Cerebellar cortex (tissue), 1 donor: ENCODE measurements at regions not wholly inside any gene's neighbourhood (a gene's known extent, or its start where the extent isn't known, plus 50 kb on each side); places are given as distances from the start of the nearest gene placed in this dataset.
"Not testable (repeated sequence)": the region's sequence is repeated elsewhere in the genome, so short reads cannot be mapped to it uniquely, and the experiment has no call there.

Source experiments
- DNase-seq: peaks from one replicate; pipeline ENCODE4 v3.0.0-alpha.2; 2015; ENCODE audit warnings: low spot score

DNA sequence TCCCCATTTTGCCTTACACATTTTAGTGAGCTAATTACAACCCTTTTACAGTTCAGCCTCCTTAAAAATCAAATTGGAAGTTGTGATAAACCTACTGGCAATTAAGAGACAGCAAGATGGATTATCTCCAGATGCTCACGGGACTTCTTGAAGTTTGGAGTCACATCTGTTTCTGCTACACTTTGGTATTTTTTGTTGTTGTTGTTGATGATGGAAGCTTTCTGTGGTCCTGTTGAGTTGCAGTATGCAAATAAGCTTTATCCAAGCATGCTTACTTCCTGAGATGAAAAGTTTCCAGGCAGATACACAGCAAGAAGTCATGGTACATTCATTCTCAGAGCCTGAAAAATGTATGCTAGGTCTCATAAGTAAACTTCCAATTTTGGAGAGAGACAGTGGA lies 670.0 kb upstream of the AMOT start:
- DNase-seq: no peak

DNA sequence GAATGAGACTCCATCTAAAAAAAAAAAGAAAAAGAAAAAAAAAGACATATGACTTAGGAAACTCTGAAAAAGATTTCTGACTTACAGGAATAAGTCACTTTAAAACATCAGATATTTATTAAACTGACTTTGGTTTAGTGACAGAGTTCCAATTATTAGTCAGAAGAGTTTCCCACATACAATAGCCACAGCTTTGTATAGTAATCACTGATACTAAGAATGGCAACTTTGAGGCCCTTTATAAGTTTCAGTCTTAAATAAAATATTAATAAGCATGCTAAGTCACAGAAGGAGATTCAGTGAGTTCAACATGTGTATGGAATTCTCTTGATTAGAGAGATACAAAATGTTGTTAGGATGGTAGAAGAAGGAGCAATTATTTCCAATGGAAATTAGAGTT lies 652.3 kb upstream of the AMOT start:
- DNase-seq: no peak

DNA sequence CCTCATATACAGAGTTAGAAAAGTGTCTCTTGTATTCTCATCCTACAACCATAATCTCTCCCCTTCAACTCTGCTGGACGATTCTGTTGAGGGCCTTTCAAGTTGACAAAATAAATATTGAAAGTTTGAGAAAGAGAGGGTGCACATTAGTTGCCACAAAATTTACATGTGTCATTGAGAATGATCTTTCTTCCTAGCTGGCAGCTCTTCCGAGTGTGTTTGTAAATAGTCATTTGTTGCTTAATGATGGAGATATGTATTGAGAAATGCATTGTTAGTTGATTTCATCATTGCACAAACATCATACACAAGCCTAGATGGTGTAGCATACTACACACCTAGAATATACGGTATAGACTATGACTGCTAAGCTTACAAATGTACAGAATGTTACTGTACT lies 632.8 kb upstream of the AMOT start:
- no peak for DNase-seq

DNA sequence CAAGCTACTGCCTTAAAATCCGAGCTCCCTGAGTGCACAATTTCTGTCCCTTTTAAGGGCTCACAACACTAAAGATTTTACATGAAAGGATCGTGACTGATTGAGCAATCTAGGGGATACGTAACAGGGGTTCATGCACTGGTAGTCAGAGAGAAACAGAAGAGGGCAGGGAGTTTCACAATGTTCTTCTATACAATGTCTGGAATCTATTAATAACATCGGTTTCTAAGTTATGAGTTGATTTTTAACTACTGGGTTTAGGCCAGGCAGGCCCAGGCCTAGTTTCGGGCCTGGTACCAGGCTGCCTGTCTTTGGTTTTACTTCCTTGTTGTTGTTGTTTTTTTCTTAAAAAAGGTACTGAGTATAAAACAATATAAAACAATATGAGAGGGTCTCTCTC lies 632.4 kb upstream of the AMOT start:
- not testable (repeated sequence) for DNase-seq

DNA sequence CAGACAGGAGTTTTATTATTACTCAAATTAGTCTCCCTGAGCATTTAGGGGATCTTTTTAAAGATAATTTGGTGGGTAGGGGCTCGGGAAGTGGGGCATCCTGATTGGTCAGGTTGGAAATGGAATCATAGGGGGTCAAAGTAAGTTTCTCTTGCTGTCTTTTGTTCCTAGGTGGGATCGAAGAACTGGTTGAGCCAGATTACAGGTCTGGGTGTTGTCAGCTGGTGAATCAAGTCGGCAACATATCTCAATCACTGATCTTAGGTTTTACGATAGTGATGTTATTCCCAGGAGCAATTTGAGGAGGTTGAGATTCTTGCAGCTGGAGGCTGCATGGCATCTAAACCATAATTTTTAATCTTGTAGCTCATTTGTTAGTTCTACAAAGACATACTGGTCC lies 629.5 kb upstream of the AMOT start:
- DNase-seq: no peak

DNA sequence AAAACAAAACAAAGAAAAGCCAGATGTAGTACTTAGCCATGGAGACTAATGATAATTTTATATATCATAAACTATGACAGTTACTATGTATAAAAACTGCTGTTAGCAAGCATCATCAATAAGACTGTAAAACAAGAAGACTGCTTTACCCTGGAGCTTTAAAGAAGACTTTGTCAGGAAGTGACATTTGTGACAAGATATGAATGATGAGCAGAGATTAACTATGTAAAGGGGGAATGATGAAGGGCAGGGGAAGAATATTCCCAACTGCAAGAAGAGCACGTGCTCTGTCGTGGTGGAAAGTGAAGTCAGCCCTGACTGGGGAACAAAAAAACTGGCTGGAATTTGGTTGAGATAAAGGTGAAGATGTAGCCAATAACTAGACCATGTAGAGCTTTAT lies 617.1 kb upstream of the AMOT start:
- no peak for DNase-seq

DNA sequence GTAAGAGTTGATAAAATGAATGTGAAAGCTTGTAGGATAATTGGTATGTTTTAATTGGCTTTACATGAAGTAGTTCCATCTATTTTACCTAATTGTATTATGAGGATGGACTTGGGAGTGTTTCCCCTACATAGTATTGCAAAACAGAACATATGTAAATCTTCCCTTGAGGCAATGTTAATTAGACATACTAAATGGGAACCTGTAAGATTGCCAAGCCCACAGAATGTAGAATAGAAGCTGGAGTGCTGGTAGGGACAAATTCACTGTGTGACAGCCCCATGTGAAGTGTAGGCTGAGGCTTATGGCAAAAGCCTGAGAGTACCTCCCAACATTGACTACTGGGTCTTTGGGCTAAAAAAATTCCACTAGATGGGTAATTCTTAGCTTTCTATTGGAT lies 615.0 kb upstream of the AMOT start:
- DNase-seq: no peak

DNA sequence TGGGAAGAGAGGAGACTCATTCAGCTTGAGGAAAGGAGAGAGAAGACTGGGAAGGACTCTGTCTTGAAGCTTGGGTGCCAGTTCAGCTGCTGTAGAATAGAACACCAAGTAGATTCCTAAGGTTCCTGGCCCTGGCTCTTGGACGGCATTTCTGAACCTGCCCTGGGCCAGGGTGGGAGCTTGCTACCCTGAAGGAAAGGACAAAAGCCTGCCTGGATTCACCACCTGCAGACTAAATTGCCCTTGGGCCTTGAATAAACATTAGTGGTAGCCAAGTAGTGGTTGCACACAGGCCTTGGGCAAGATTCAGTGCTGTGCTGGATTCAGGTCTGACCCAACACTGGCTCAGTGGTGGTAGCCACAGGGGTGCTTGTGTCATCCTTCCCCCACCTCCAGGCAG lies 588.4 kb upstream of the AMOT start:
- DNase-seq: no peak

DNA sequence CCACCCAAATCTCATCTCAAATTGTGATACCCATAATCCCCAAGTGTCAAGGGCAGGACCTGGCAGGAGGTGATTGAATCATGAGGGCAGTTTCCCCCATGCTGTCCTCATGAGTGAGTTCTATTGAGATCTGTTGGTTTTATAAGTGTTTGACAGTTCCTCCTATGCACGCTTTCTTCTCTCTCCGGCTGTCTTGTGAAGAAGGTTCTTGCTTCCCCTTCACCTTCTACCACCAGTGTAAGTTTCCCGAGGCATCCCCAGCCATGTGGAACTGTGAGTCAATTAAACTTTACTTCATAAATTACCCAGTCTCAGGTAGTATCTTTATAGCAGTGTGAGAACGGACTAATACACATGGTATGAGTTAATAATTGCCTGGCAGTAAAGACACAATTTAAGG lies 581.7 kb upstream of the AMOT start:
- no peak for DNase-seq

DNA sequence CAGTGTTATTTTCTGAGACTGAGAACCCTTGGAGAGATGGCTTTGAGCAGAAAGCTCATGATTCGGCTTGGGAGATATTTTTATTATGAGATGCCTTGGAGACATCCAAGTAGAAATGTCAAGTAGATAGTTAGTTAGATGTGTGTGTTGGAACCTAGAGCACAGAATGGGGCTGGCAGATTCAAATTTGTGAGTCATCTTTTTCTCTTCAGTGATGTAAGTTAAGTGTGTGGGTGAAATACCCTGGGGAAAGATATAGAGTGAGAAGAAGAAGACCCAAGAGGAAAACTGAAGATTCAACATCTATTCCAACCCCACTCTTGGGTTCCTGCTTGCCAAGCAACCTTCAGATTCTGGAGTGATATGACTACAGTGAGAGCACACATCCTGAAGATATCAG lies 580.8 kb upstream of the AMOT start:
- DNase-seq: no peak

DNA sequence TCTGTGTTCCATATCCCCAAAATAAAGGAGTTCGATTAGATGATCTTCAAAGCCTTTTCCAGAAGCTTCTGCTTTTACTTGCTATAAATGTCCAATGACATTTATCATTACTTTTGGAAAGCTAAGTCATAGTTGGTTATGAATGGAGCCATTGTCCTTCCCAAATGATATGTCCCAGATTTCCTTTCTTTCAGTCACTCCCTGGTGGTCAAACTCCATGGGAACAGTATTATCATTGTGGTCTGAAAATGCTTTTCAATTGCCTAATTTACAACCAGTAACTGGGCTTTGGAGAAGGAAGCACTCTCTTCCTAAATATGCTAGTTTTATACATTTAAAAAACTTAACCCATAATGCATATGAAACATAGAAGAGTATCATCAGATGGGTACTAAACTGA lies 571.5 kb upstream of the AMOT start:
- no peak for DNase-seq

DNA sequence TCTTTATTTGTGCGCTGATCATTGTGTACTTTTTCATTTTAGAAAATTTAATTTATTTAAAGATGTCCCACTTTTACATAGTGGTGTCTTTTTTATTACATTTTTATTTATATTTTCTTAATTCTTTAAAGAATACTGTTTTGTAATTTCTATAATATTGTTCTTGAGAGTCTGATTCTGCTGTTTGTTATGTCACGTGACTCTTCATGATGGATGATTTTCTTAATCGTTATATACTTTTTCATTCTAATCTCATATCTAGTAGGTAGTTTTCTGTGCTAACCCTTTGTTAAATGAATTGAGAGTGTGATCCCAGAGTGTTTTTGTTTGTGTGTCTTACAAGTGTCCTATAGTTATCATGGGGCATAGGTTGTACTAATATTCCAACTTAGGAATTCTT lies 568.2 kb upstream of the AMOT start:
- DNase-seq: no peak

DNA sequence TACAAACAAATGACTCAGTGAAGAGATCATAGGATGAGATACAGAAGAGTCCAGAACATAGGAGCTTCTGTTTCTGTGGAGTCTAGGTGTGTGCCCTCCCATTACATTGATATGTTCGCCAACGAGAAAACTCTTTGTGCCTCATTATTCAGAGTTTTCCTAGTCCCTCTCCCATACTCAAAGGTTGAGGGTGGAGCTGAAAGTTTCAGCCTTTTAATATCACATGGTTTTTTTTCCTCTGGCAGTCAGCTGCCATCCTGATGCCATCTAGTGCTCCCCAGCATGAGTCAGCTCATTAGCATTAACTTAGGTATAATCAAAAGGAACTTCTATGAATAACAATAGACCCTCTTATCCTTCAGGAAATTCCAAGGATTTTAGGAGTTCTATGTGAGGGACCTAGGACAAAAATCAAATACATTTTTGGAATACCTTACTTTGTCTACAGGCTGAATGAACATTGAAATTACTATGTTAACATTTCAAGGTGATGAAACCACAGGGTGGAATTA lies 559.6 kb upstream of the AMOT start:
- DNase-seq: no peak

DNA sequence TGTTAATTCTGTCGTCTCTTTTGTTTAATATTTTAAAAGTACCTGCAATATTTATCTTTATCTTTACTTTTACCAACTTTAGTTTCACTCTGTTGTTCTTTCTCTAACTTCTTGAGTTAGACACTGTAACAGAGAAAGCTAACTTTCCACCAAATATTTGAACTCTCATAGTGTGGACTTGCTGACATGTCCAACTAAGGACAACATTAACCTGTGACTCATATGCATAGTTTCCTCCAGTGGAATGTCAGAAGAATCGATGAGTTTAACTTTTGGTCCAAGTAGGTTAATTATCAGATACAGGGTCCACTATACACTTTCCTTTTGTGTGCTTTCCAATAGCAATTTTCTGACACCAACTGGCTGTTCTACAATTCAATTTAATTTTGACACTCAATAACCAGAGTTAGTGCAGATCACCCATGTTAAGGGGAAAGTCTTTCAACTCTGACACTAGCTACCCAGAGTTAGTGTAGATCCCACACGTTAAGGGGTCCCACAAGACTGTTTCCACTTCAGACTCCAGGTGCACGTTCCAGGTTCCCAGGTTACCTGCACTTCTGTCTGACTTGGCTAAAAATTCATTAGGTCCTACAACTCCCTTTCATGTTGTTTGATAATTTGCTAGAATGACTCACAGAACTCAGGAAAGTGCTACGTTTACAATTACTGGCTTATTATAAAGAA lies 559.0 kb upstream of the AMOT start:
- DNase-seq: no peak

DNA sequence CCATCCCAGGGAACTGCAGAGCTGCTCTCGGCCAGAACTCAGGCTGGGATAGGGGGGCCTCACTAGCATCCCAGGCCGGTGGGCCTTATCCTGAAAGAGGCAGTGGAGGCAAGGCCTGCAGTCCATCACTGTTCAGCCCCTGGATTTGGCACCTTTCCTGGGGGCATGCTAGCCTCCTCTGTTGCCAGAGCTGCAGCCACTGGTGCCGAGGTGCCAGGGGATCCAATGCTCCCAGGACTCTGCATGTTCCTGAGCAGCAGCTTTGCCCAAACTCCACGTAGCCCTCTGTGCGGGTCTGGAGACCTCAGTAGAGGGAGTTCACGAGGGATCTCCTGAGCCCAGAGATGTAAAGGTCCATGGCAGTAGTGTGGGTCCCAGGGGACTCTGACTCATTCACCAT lies 551.7 kb upstream of the AMOT start:
- DNase-seq: no peak

DNA sequence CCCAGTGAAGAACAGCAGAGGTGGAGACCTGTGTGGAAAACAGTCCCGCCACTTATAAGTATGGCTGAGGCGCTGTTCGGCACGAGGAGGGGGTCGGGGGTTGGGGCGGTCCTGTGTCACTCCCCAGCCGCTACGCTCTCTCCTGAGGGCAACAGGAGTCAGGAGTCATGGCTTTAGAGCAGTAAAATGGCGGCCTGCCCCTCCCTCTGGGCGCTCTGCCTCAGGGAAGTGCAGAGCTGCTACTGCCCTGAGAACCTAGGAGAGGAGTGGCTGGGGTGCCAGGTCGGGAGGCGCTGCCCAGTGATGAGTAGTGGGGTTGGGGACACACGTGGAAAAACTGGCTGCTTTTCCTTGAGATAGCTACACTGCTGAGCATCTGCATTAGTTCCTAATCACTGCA lies 551.2 kb upstream of the AMOT start:
- no peak for DNase-seq

DNA sequence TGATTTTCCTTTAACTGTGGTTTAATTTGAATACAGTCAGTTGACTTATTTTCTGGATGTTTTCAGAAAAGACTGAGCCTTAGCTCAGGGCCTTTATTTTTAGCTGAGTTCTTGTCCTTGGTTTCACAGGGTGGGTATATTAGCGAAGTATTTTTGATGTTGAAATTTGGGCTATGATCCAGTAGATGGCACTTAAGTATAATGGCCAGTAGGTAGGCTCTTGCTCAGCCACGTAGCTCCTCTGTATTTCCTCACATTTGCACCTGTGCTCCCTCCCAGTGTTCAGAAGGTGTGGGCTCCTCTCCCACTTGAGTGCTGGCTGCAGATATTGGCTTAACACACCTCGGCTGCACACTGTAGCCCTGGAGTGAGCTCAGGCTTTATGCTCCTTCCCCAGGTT lies 549.9 kb upstream of the AMOT start:
- no peak for DNase-seq

DNA sequence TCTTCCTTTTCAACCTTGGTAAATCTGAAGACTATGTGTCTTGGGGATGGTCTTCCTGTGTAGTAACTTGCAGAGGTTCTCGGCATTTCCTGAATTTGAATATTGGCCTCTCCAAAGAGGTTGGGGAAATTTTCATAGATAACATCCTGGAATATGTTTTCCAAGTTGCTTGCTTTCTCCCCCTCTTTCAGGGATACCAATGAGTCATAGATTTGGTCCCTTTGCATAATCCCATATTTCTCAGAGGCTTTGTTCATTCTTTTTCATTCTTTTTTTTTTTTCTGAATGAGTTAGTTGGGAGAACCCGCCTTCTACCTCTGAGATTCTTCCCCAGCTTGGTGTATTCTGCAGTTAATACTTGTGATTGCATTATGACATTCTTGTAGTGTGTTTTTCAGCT lies 549.2 kb upstream of the AMOT start:
- DNase-seq: no peak

DNA sequence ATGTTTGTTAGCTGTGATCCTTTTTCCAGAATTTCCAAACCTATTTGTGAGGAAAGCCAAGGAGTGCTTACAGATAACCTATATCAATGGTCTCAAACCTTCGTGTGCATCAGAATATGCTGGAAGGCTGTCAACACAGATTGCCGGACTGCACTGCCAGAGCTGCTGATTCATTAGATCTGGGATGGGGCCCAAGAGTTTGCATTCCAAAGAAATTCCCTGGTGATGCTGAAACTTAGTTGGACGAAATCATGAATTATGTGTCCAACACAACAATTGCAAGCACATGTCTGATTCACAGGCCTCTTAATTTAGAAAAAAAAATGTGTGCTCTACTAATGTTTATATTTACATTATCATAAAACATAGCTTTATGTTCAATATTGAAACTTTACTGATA lies 544.0 kb upstream of the AMOT start:
- DNase-seq: no peak

DNA sequence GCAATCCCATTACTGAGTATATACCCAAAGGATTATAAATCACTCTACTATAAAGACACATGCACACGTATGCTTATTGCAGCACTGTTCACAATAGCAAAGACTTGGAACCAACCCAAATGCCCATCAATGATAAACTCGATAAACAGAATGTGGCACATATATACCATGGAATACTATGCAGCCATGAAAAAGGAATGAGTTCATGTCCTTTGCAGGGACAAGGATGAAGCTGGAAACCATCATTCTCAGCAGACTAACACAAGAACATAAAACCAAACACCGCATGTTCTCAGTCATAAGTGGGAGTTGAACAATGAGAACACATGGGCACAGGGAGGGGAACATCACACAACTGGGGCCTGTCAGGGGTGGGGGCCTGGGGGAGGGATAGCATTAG lies 532.8 kb upstream of the AMOT start:
- DNase-seq: not testable (repeated sequence)

DNA sequence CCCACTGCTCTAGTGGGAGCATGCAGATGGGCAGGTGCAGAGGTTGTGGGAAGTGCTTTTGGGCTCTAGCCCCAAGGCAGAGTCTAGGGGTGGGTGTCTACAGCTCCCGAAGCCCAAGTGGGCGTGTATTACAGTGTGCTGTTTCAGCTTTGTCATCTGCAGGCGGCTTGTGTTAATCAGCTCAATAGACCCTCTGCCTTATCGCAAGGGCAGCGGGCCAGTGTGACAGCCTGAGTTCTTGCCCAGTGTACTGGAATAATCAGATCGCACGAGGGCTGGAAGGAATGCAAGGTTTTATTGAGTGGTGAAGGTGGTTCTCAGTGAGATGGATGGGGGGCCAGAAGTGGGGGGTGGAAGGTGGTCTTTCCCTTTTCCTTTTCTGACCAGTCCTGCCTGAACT lies 529.4 kb upstream of the AMOT start:
- DNase-seq: no peak

DNA sequence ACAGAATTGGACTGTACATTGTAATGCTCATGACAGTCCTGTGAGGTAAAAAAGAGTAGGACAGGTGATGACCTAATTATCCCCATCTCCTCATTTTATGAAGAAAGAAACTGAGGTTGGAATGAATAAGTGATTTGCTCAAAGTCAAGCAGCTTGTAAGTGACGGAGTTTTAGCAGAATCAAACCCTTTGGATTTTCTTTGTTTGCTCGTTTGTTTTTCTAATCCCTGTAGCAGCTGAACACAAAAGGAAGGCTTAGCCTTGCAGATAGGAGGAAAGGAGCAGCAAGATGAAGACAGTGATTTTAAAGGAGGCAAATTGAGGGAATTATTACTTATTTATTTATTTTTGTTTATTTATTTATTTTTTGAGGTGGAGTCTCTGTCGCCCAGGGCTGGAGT lies 528.4 kb upstream of the AMOT start:
- DNase-seq: no peak

DNA sequence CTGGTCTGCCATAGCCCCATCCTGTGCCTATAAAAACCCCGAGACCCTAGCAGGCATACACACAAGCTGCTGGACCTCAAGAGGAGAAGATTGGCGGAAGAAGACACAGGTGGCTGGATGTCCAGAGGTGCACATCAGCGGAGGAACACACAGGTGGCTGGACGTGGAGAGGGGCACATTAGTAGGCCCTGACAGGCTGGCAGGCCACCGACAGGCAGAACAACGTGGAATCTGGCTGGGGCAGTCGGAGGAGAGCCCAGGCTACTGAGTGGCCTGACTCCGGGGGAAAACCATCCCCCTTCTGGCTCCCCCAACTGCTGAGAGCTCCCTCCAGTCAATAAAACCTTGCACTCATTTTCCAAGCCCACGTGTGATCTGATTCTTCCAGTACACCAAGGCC lies 512.5 kb upstream of the AMOT start:
- no peak for DNase-seq

DNA sequence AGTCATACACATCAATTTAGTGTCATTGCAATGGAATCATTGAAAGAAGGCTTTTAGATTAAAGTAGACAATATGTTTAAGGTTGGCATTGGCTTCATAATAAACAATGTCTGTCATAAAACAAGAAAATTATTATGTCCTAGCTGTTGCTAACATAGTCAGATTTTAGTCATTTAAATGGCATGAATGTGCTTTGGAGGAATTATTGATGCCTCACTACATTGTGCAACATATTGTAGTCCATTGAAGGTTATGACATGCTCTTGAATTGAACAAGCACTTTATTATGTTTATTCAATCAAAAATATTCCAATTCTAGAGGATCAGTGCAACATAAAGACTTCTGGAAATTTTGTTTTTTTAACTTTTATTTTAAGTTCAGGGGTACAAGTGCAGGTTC lies 489.8 kb upstream of the AMOT start:
- no peak for DNase-seq

DNA sequence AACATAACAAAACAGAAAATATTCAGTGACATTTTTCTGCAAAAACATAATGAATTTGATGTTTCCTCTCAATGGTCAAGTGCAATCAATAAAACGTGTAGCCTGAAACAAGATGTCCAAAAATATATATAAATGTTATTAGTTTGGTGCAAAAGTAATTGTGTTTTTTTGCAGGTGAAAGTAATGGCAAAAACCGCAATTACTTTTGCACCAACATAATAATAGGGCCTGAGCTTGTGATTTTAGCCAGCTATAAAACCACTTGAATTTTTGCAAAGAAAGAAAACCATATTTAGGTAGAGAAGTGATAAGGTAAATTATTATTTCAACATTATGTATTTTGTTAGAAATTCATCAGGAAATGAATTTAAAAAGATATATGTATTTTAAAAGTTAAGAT lies 475.3 kb upstream of the AMOT start:
- no peak for DNase-seq
